LNCAP (cell line): ENCODE measurements at regions not wholly inside any gene's neighbourhood (a gene's known extent, or its start where the extent isn't known, plus 50 kb on each side); places are given as distances from the start of the nearest gene placed in this dataset.

ENCODE experiments used
- CTCF ChIP-seq: fragments of 450-650 bp; IDR thresholded peaks from 2 replicates; pipeline ENCODE4 v1.5.1; 2017; ENCODE audit warnings: mild to moderate bottlenecking

DNA sequence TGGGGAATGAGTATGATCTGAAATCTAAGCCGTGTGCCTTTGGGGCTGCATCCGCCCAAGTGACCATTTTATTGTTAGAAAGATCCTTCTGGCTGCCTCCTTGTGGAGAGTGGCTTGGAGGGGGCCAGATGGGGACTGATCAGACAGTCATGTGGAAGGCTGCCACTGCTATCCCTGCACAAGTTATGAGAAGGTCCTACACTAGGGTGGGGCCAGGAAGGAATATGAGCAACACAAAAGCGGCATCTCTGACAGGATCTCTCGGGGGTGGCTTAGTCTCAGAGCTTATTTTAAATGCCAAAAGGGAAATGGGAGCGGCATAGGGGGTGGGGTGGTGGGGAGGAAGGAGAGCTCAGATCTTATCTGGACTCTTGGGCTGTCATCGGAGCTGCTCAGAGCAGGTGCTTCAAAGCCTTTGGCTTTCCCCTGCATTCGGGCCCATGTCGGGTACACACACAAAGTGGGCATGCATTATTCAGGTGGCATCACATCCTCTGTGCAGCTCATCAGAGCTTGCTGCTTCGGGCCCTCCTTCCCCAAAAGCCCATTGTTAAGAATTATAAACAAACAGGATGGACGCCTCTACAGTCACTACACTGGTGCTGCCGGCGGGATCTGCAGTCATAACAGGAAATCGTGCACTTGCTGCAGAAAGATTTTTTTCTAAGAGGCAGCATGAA, 805.4 kb downstream of the VRK1 start:
- no peak for TF ChIP-seq CTCF

DNA sequence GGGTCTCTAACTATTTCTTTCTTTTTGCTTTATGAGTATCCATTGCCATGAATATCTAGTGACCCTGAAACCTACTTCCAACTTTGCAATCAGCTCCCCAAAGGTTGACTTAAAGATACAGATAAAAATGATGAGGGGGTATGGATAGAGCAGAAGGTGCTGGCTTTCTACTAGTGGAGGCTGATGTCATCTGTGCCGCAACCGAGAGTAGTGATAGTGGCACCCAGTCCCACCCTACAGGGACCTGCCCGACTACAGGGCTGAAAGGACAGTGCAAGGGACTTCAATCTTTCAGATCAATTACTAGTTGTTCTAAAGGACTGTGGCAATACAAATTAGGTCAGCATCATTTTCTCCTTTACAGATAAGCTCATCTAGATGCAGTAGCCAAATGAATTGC, 806.0 kb downstream of the VRK1 start:
- no peak for TF ChIP-seq CTCF

DNA sequence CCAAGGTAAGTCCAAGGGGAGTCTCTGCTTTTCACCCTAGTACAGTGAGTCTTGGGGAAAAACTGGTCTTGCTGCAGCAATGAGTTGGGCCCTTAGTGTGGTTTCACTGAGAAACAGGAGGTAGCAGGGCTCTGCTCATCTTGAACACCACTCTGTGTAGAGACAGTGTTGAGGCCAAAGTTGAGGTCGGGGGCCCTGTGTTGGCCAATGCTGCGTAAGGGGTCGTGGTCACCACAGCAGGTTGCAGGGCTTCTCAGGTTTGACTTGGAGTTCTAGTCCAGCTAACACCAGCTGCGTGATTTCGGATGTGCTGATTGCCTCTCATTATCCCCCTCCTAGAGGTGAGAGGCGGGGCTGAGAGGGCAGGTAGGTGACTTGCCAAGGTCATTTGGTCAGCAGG, 807.5 kb downstream of the VRK1 start:
- no peak for TF ChIP-seq CTCF

DNA sequence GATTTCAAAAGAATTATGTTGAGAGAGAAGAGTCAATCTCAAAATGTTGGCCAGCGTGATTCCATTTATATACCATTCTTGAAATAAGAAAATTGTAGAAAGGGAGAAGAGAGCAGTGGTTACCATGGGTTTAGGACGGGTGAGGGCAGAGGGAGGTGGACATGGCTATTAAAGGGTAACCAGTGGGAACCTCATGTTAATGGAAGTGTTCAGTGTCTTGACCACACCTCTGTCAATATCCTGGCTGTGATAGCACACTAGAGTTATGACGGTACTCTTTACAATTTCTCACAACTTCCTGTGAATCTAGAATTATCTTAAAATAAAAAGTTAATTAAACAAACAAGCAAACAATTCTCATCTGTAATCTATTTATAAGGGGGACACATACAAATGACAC, 821.2 kb downstream of the VRK1 start:
- no peak for TF ChIP-seq CTCF

- no peak for TF ChIP-seq CTCF
Observed at GRCh38 chr14:97618917-97619690, 821.9 kb downstream of the VRK1 start.

GRCh38 chr14:97620066-97620465, 822.9 kb downstream of the VRK1 start:
- TF ChIP-seq CTCF: no peak

DNA sequence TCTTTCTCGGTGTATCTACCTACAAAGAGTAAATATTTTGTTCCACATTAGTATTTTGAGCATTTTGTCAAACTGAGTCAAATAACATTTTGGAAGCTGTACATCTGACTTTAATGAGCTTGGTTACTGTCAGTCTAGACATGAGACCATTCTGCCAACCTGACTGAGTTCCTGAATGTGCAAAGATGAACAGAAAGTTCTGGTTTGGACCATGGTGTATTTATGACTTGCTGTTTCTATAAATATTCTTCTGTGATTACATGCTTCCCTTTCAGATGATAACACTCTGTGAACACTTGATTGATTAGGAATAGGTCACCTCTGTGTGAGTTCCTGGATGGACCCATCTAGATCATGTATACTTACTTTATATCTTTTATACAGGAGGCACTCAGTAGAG, 827.8 kb downstream of the VRK1 start:
- no peak for TF ChIP-seq CTCF
